ENCODE measurements at regions not wholly inside any gene's neighbourhood (a gene's known extent, or its start where the extent isn't known, plus 50 kb on each side); places are given as distances from the start of the nearest gene placed in this dataset.

DNA sequence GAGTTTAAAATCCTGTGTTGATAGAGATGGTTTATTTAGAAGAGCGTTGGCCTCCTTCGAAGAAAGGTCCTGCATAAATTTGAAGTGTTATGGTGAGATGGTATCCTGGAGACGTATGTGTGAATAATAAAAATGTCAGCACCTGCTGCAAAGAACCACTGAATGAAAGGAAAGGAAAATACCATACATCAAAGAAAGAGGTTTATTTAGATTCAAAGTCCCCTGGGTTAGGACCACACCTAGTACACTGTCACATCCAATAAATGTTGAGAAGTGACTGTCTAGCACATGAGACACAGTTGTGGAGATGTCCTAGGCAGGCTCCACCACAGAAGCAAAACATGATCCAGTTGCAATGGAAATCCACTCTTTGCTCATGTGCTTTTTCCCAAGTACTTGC lies 214.7 kb downstream of the PAX1 start:
- Histone ChIP-seq H3K4me1 (replicated peaks in 1 of 2) (no peaks in the 10 kb centered on the region), H3K27ac (no peak overlapping the region), H3K36me3 (replicated peaks in 1 of 2) (no peaks in the 10 kb centered on the region), H3K4me3 (no peak overlapping the region), H3K9me3 (replicated peaks in 1 of 3) (no peaks in the 10 kb centered on the region), H3K27me3 (no peaks in the 10 kb centered on the region)
- WGBS, 4 donors = 43 to 60% (median 44%) methylated on average over 3 of the region's 3 CpGs
- no peak for TF ChIP-seq POLR2A (IDR thresholded peaks at IDR 0.05)
- TF ChIP-seq, protein P1, sequence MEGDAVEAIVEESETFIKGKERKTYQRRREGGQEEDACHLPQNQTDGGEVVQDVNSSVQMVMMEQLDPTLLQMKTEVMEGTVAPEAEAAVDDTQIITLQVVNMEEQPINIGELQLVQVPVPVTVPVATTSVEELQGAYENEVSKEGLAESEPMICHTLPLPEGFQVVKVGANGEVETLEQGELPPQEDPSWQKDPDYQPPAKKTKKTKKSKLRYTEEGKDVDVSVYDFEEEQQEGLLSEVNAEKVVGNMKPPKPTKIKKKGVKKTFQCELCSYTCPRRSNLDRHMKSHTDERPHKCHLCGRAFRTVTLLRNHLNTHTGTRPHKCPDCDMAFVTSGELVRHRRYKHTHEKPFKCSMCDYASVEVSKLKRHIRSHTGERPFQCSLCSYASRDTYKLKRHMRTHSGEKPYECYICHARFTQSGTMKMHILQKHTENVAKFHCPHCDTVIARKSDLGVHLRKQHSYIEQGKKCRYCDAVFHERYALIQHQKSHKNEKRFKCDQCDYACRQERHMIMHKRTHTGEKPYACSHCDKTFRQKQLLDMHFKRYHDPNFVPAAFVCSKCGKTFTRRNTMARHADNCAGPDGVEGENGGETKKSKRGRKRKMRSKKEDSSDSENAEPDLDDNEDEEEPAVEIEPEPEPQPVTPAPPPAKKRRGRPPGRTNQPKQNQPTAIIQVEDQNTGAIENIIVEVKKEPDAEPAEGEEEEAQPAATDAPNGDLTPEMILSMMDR (IDR thresholded peaks at IDR 0.05) = no peak
- intact Hi-C loops (cut with DNase I) = no loop called here
- DNase-seq = no peak

DNA sequence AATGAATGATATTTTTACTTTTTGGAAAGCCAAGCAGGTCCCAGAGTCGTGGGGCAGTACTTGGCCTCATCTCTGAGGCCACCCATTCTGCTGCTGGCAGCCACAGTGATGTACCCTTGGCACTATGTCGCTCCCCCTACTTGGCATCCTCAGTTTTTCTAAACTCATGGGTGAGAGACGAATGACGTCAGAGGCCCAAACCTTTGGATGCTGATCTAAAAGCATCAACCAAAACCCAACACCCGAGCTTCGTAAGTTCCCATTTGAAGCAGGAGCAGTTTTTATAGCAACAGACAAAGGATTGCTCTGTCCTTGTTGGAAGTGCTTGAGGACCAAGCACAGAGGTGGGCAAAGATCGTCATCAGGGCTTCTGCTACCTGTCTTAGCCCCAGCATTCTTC lies 212.9 kb downstream of the PAX1 start:
- WGBS, 4 donors = 74 to 82% (median 78%) methylated on average over 7 of the region's 7 CpGs

DNA sequence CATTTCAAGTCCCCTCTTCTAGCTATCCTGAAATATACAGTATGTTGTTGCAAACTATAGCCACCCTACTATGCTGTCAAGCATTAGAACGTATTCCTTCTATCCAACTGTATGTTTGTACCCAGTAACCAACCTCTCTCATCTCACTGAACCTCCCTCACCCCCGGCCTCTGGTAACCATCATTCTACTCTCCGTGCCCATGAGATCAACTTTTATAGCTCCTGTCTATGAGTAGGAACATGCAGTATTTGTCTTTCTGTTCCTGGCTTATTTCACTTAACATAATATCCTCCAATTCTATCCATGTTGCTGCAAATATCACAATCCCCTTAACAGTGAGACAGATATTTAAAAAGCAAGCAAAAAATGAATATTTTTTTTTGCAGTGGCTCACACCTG lies 196.9 kb downstream of the PAX1 start:
- H3K27me3 ChIP-seq = no peaks in the 10 kb centered on the region
- H3K4me3 ChIP-seq = no peak overlapping the region
- H3K27ac ChIP-seq = no peak overlapping the region
- no peaks in the 10 kb centered on the region for H3K4me1 ChIP-seq (replicated peaks in 1 of 2)
- intact Hi-C loops (cut with DNase I) = no loop called here
- no peaks in the 10 kb centered on the region for H3K36me3 ChIP-seq (replicated peaks in 1 of 2)
- no peak for TF ChIP-seq POLR2A (IDR thresholded peaks at IDR 0.05)
- TF ChIP-seq, protein P1 (IDR thresholded peaks at IDR 0.05) = no peak
- WGBS, 4 donors = 71 to 80% (median 74%) methylated on average over 3 of the region's 3 CpGs
- H3K9me3 ChIP-seq (replicated peaks in 1 of 3) = no peaks in the 10 kb centered on the region
- DNase-seq = no peak

More for the DNA sequence above, 212.9 kb downstream of the PAX1 start:
- H3K4me1 ChIP-seq (replicated peaks in 1 of 2) = no peaks in the 10 kb centered on the region
- H3K9me3 ChIP-seq (replicated peaks in 1 of 3) = no peaks in the 10 kb centered on the region
- no peaks in the 10 kb centered on the region for H3K27me3 ChIP-seq
- no peak for DNase-seq
- no peak overlapping the region for H3K27ac ChIP-seq
- intact Hi-C loops (cut with DNase I) = no loop called here
- H3K36me3 ChIP-seq (replicated peaks in 1 of 2) = no peaks in the 10 kb centered on the region
- TF ChIP-seq, protein P1 (IDR thresholded peaks at IDR 0.05) = no peak
- TF ChIP-seq POLR2A (IDR thresholded peaks at IDR 0.05) = no peak
- H3K4me3 ChIP-seq = no peak overlapping the region

DNA sequence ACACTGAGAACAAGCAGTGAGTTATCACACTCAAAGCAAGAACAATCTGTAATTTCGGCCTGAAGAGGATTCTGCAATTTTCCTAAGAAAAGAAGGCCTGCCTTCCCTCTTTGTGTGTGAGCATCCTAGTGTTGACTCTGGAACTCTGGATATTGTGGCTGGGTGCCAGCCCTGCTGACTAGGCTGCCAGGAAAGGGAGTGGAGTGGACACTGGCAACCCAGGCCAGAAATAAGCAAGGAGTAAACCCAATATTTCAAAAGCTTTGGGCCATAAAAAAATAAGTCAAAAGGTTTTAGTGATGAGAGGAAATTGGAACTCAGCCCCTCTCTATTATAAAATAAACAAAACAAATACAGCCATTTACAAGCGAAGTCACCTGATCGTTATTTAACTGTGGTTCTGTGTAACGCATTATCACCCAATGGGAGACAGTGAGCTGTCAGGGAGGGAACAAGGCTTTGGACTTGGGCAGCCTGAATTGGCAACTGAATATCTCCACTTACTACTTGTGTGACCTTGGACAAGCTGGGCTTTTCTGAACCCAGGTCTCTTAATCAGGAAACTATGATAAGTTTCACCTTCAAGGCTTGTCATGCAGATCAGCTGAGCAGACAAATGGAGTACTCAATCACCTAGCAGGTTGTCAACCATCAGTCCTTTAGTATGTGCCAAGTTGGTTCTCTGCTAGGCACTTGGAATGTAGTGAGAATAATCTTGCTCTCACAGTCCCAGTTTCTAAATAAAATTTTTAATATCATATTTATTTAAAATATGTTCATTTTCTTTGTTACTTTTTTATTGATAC lies 196.2 kb downstream of the PAX1 start:
- no peak overlapping the region for H3K27ac ChIP-seq
- peak; percentile 14 to 57 (median 35) for DNase-seq

More for the DNA sequence above, 196.2 kb downstream of the PAX1 start:
- 58 to 69% (median 58%) methylated on average over 4 of the region's 4 CpGs for WGBS, 4 donors
- Histone ChIP-seq H3K4me3 (no peak overlapping the region), H3K9me3 (replicated peaks in 1 of 3) (no peaks in the 10 kb centered on the region), H3K4me1 (replicated peaks in 1 of 2) (no peaks in the 10 kb centered on the region), H3K27me3 (no peaks in the 10 kb centered on the region), H3K36me3 (replicated peaks in 1 of 2) (no peaks in the 10 kb centered on the region)
- intact Hi-C loops (cut with DNase I) = no loop called here
- TF ChIP-seq POLR2A (IDR thresholded peaks at IDR 0.05) = no peak
- TF ChIP-seq, protein P1 (IDR thresholded peaks at IDR 0.05) = no peak
